DMS153 treated with DMSO at 0.1 percent for 48 hours (cell line): ENCODE measurements at regions not wholly inside any gene's neighbourhood (a gene's known extent, or its start where the extent isn't known, plus 50 kb on each side); places are given as distances from the start of the nearest gene placed in this dataset.

Experiments used
- DNase-seq: peaks from one replicate; lab custom pipeline; 2025; ENCODE audit not compliant: unreplicated experiment; lab: John Stamatoyannopoulos, UW

DNA sequence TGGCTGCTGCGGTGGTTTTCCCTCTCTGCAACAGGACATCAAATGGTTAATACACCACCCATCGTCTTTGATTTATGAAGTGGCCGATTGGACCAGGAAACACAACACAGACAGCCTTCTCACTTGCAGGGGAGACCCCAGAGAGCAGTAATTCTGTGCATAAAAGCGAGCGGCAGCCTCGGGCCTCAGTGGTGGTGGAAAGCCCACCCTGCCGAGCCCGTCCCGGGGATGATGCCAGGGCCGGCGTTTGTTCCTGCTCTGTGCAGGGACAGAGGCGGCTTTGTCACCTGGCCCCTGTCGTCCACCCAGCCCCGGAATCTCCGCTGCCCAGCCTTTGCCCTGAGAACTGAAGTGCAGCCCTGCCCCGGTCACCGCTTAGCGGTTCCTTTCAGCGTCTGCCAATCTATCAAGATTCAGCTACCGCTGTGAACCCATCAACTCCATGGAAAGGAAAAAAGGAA lies 184.4 kb downstream of the TSHZ3 start:
- no peak for DNase-seq

DNA sequence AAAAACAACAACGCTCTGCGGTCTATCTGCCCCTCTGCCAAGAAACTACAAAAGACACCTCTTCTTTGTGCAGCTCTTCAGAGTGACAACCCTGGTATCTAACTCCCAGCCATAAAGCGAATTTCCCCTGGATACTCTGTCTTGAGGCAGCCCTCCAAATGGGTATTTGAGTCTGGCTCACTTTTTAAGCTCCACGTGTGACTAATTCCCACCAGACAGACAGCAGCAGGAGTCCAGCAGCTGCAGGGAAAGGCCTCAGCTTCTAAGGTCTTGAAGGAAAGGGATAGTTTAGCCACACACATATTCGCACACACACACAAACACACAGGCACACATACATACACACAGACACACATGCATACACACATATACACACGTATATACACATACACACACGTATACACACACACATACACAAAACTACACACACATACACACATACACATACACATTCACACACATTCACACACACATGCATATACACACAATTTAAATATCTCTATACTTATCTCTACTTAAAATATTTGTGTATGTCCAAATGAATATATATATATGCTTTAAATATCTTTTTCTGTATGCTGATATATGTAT lies 188.8 kb downstream of the TSHZ3 start:
- DNase-seq: no peak

DNA sequence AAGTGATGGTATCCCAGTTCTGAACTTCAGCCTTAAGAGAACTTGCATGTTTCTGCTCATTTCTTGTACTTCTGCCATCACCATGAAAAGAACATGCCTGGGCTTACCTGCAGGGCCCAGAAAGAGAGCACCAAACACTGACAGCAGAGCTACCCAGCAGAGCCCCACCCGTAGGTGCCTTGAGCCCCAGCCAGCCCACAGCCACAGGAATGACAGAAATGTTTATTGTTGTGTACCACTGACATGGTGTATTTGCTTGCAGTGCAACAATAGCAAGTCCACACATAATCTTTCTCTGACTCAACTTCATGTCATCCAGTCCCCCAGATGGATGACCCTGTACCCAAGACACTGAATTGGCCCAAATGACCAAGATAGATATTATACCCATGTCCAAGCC lies 195.2 kb downstream of the TSHZ3 start:
- no peak for DNase-seq

DNA sequence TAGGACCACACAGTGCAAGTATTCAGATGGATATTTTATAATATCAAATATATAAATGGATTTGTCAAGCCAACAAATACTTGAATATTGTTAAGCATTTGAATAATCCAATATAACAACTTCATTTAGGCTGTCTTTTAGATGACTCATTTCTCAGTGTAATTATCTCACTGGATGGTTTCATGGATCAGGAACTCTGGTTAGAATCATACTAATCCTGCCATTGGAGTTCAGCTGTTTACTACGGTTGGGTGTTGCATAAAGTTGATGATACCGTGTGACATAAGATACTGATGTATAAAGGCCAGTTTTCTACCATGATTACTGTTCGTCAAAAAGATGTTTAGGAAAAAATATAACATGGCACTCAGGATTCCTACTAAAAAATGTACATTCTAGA lies 196.3 kb downstream of the TSHZ3 start:
- no peak for DNase-seq

DNA sequence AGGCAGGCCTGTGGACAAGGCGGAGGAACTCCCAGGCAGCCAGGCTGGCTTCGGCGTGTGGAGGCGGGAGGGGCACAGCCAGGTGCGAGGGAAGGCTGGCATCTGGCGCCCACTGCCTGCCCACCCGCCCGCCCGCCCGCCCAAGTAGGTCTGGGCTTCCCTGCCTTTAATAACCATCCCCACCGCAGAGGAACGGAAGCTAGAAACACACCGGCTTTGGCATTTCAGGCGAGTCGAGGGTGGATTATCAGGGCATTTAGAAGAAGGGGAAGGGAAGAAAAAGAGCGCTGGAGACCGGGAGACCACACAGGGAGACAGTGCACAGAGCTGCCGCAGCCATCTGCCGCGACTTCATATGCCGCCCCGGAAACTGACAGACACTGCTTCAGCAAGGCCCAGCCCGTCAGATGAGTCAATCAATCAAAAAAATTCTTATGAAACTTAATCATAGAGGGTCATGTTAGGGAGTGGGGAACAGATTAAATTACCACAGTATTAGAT lies 199.7 kb downstream of the TSHZ3 start:
- DNase-seq: no peak

DNA sequence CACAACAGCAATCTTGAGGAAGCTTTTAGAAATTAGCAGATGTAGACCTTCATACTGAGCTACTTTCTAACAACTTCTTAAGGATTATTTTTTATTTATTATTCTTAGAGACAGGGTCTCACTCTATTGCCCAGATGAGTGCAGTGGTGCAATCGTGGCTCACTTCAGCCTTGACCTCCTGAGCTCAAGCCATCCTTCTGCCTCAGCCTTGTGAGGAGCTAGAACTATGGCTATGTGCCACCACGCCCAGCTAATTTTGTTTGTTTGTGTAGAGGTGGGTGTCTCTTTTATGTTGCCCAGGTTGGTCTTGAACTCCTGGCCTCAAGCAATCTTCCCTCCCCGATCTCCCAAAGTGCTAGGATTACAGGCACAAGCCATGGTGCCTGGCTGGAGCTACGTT lies 200.6 kb downstream of the TSHZ3 start:
- DNase-seq: no peak

DNA sequence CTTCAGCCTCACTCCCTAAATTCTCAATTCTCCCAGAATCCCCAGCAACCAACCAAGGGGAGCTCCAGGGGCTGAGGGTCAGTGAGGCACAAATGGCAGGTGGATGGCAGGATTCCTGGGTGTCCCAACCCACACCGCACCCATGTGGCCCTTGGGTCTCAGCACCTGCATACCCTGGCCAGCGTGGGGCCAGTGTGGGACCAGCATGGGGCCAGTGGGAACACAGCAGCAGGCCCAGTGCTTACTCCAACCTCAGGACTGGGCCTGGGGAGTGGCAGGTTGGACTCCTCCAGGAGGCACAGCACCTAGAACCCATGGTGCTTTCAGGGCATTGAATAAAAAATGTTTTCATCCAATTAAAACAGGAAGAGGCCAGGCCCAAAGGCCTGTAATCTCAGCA lies 202.0 kb downstream of the TSHZ3 start:
- DNase-seq: no peak

DNA sequence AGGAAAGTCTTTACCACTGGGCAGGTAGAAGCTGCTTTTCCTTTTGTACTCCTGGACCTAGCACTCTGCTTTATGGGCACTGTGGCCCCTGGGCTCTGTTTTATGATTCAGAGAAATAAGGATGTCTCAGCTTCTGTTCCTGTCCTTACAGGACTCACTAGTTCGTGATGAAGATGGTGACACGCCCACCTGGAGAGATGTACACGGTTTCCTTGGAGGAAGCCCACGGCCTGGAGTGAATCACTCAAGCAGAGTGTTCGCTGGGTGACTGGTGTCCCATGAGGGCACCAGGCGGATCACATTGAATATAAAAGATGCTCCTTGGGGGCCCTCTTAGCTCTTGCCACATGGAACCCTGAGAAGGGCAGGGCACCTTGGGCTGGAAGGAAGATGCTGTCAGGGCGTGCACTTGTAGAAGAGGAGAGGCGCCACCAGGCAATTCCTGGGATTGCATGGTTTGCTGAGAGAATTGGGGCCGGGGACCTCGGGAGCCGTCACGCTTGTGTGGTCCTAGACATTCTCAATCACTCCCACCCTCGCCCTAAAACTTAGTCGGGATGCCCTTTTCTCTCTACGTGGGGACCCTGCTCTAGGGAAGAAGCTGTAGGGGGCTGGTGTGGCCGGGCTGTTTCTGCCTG lies 202.6 kb downstream of the TSHZ3 start:
- DNase-seq: no peak

DNA sequence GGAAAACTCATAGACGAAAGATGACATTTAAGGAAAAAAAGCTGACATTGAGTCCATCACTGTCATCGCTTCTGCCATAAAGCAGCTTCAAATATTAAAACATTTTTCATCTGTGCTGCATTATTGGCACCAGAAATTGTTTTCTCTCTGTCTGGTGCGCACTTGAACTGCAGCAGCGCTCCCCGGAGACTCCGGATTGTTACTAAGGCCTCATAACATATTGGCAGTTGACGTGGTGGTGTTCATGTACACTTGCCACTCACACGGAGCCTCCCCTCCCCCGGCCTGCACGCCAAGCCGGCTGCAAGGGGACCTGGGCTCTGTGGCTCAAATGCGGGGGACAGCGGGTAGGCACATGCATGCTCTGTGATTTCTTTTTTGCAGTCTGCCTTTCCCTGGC lies 203.2 kb downstream of the TSHZ3 start:
- no peak for DNase-seq

DNA sequence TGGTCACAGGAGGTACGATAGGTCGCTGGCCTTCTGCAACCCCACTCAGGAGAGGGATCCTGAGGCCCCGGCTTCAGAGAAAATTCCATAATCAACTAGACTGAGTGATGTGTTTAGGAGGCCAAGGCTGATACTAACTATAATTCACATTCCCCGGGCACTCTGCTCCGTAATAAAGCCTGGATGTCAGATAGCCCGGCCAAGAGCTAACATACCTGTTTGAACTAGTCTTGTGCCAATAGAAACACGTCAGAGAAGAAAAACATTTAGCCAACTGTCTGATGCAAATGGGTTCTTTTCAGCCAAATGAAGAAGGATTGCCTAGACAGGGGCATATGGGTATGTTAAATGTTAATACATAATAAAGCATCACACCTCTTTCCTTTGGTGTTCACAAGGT lies 204.2 kb downstream of the TSHZ3 start:
- DNase-seq: no peak

DNA sequence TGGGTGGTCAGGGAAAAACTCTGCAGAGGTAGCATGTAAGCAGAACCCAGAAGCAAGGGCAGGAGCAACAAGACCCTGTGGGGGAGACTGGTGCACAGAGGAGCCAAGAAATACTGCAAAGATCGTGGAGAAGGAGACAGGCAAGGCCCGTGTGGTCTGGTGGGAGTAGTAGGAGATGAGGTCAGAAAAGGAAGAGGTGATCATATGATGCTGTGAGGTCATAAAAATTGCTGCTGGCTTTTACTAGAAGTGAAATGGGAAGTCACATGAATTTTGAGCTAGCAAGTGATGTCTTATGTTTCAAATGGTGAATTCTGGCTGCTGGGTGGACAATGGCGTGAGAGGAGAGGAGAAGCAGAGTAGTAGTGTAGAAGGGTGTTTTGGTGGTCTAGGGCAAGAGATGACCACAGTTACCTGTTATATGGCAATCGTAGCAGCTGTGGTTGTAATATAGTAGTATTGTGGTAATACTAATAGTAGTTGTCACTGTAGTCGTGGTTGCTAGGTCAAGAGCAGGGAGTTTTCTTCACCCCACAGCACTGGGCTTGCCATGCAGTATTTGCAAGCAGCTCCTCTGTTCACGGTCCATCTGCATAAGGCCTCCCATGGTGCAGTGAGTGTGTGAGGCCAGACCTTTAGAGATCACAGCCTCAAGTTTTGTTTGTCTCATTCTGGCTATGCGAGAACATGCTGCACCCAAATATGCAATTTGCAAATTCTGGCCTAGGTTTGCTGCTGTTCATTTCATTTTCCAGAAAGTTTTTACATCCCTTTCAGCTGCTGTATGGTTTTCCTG lies 205.0 kb downstream of the TSHZ3 start:
- no peak for DNase-seq

DNA sequence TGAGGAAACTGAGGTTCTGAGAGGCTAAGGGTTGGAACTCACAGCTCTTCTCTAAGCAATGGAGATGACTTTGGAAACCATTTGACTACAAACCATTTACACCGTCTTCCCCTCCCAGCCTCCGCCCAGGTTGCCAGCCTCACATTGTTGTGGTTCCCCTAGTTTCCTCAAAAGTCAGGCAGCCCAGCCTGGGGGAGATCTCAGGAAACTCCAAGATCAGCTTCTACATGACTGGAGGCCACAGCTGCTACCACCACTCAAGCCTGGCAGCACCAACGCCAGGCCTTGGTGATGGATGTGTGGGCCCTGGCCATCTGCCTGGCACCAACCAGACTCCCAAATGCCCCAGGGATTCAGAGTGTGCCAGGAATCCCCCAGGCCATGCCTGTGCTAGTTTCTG lies 207.9 kb downstream of the TSHZ3 start:
- no peak for DNase-seq

DNA sequence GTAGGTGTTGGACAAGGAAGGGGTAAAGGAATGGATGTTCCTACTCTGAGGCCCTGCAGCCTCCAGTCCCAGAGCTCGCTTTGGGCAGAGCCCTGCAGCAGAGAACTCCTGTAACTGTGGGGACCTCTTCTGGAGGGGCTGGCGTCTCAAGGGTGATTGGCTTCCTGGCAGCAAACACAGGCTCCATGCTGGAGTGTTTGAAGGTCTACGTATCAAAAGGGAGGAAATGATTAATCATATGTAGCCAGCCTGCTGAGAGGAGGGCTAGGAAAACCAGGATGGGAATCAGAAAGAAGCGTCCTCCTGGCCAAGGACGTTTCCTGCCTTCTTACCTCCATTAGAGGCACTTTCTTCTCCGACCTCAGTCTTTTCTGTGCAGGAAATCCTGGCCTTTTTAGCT lies 208.5 kb downstream of the TSHZ3 start:
- no peak for DNase-seq

DNA sequence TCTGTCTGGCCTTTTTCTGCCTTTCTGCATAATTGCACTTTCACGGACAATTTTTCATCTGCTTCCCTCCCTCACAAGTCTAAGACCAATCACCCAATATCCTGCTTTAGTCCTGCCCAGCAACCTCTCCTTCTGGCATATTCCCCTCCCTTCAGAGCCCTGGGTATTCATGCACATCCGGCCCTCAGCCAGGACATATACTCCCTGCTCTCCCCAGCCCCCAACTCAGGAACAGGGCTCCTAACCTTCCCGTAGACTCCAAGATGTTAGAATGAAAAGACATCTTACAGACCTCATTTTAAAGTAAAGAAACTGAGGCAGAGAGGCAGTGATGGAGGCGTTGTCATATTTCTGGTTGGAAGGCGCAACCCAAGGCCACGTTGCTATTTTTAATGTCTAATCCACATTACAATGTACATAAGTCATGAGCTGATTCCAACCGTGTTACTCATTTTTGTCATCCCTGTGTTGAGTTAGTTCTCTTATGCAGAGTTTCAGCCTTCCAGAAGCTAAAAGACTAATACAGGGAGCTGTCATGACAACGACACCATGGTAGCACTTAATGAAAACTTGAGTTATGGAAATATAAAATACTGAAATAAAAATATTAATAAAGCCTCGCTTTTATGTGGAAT lies 209.2 kb downstream of the TSHZ3 start:
- DNase-seq: no peak

DNA sequence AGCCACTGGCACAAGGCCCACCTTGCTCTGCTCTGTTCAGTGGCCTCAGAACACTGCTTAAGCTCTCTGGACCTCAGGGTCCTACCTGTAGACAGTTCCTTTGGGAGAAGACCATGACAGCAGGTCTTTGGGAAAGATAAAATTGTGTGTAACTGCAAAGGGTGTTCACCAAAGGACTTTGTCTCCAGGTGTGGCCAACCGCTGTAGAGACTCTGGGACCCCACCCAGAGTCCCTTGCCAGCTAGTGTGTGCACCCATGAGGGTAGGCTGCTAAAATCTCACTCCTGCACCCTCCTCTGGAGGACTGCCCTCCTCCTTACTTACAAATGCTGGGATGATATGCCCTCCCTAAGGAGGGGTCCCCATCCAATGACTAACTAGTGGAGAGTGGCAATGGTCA lies 211.2 kb downstream of the TSHZ3 start:
- no peak for DNase-seq

DNA sequence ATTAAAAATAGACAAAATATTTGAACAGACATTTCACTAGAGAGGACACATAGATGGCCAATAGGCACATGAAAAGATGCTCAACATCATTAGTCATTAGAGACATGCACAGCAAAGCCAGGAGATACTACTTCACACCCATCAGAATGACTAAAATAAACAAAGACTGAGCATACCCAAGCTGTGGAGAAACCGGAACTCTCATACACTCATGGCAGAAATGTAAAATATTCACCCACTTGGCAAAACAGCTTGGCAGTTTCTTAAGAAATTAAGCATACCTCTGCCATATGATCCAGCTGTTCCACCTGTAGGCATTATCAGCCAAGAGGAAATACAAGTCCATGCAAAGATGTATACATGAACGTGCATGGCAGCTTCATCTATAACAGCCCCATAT lies 213.4 kb downstream of the TSHZ3 start:
- no peak for DNase-seq

DNA sequence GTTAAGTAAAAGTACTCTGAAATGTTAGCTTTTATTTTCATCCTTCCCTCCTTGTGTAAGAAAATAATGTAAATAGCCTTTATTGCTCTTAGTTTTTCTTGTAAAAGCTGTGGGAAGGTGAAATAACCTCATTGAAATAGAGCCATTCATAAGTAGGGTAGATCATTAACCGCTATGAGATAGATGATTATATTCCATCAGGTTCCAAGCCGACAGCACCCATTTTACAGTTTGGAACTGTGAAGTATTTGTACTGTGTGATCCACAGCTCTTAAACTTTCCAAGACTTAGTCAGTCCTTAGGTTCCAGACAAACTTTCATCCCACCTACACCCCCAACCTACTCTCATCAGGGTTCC lies 216.5 kb downstream of the TSHZ3 start:
- DNase-seq: no peak

DNA sequence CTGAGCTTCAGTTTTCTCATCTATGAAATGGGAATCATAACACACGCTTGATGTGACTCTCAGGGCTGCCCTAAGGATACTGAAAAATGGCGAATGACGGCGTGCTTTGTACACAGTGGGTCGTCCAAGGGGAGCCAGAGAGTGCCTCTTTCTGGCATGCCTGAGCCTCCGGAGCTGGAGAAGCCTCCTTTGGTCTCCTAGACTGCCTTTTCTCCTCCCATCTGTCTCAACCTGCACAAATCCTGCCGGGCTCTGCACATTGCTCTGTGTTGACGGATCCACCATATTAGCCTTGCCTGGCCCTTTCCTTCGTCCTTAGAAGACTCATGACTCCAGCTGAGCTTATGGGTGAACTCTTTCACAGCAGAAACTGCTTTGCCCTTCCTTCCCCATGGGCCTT lies 220.9 kb downstream of the TSHZ3 start:
- no peak for DNase-seq

DNA sequence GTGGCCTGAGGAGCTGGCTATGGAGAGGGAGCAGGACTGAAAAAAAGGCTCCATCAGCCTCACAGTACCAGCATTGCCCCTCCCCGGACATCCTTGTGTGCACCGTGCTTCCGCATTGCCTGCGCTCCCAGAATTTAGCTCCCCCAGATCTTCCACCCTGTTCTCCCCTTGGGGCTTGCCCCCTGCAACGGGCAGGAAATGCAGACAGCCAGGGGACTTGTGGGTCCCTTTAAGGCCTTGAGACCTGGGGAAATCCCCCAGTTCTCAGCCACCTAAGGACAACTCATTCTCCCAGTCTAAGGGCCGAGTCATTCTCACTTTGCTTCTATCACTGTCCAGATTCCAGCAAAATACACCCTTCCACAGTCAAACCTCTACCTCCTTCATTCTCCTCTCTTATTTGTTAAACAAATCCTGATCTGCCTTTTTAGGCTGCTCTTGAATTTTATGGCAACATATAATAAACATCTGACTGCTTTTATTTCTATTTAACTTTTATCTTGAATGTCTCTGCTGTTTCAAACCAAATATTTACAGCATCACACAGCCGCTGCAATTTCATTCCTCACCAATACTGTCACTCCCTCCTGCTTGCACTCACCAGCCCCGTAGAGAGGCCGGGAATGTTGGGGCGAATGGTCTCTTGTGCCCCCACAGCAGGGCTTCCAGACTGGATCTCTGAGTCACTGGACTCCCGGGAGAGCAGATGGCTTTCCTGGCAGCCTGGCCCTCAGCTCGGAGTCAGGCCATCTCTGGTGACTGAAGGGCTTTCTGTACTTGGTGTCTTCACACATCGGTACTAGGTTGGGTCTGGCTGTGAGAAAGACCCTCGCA lies 221.9 kb downstream of the TSHZ3 start:
- no peak for DNase-seq

DNA sequence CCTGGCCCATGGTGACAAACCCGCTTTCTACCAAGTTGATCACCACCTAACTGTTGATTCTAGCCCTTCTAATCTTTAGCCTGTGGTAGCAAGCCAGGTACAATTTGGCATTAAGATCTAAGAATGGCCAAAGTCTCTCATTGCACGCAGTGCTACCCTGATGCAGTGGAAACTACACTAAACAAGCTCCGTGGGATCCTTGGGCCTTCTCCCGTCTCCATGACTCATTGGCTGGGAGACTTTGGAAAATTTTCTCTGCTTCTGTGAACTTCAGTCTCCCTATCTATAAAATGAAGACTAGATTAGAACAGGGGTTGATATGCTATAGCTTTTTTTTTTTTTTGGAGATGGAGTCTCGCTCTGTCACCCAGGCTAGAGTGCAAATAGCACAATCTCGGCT lies 223.0 kb downstream of the TSHZ3 start:
- DNase-seq: no peak

DNA sequence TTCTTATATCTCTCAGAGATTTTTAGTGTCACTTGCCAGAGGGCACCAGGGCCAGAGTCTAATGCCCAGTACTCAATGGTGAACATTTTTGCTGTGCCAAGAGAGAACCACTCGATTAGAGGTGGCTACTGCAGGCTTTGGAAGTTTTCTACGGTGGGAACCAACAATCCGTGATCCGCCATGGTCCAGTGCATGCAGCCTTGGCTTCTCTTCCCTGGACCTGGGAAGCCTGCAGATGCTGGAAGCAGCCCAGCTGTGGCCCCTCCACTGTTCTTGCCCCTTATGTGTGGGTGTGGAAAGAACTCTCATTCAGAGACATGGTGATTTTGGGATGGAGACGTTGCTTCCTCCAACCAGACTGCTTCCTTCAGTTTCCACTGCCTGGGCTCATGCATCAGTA lies 224.2 kb downstream of the TSHZ3 start:
- no peak for DNase-seq
